ENCODE measurements at regions not wholly inside any gene's neighbourhood (a gene's known extent, or its start where the extent isn't known, plus 50 kb on each side); places are given as distances from the start of the nearest gene placed in this dataset.
"Not testable (repeated sequence)": the region's sequence is repeated elsewhere in the genome, so short reads cannot be mapped to it uniquely, and the experiment has no call there.

DNA sequence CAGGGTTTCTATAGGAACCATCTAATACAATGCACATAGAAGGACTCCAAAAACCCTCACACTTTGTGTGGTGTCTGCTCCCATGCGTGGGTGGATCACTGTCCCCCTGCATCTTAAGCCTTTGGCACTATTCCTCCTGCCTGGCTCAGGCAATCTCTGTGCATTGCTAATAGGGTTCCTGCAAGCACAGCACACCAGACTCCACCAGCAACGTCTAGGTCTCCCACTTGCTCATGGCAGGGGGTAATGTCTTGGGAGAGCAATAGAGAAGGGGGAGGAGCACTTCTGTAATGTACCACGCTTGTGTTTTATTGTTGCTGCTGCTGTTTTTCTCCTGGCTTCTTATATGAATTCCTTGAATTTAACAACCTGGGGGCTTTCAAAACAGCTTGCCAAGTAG is 182.6 kb upstream of the GLRA1 start:
- no peak for DNase-seq (ENCODE audit: low spot score)

DNA sequence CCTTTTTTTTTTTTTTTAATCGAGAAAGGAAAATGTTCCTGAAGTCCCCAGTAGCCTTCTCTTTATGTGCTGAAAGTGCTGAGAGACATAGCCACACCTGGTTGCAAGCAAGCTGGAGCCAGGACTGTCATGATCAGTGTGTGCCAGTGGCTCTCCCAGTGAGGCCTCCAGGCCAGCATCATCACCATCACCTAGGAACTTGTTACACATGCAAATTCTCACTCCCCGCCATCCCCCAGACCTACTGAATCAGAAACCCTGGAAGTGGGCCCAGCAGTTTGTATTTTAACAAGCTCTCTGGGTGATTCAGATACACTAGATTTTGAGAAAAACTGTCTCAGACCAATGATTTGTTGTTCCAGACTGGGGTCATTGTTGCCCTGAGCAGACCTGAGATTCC is 181.9 kb upstream of the GLRA1 start:
- DNase-seq (ENCODE audit: low spot score), result no peak

DNA sequence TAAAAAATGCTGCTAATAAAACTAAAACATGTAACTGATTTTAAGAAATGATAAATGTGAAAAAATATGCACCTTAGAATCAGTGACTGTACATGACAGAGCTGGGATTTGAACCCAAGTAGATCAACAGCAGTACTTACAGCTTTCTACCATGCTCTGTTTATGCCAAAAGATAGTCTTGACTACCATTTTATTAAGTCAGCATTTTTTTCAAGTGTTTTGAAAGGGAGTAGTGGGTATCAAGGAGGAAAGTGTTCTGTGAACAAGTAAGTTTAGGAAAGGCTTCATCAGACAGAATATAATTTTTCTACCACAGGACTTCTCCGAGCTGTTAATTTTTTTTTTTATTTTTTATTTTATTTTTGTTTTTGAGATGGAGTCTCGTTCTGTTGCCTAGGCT is 180.4 kb upstream of the GLRA1 start:
- no peak for DNase-seq (ENCODE audit: low spot score)

DNA sequence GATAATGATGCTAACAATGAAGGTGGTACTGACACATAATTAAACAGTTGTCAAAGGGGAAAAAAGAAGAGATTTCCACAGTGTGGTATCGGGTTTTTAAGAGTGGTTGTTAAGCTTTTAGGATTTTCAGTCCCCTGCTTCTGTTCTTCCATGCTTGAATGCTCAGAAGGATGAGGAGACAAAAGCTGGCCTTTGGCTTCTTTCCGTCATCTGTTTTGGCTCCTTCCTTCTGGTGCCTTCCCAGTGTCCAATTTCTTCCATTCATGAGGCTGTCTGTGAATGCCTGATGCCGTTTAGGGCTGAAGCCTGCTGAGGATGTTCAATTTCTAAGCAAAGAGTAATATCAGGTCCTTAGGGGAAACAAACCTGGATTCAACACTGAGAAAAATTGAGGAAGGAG is 179.6 kb upstream of the GLRA1 start:
- no peak for DNase-seq (ENCODE audit: low spot score)

DNA sequence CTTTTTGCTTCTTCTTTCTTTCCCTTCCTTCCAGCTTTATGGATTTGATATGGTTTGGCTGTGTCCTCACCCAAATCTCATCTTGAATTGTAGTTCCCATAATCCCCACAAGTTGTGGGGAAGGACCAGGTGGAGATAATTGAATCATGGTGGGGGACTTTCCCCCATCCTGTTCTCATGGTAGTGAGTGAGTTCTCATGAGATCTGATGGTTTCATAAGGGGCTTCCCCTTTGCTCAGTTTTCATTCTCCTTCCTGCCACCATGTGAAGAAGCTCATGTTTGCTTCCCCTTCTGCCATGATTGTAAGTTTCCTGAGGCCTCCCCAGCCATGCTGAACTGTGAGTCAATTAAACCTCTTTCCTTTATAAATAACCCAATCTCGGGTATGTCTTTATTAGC is 178.3 kb upstream of the GLRA1 start:
- not testable (repeated sequence) for DNase-seq (ENCODE audit: low spot score)

DNA sequence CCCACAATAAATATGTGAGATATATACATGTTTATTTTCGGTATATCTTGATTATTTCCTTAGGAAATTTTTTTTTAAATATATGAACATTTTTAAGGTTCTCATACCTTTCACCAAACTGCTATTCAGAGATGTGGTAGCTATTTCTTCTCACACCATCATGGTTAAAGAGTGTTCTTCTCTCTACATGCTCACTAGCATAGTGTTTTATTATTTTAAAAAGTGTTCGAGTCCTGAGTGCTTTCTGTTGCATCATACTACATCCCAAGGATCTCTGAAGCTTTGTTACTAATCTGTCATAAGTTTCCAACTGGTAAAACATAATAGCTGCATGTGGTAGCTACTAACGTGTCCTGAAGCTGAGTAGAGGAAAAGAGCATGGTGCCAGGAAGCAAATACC is 177.4 kb upstream of the GLRA1 start:
- DNase-seq (ENCODE audit: low spot score), result no peak

DNA sequence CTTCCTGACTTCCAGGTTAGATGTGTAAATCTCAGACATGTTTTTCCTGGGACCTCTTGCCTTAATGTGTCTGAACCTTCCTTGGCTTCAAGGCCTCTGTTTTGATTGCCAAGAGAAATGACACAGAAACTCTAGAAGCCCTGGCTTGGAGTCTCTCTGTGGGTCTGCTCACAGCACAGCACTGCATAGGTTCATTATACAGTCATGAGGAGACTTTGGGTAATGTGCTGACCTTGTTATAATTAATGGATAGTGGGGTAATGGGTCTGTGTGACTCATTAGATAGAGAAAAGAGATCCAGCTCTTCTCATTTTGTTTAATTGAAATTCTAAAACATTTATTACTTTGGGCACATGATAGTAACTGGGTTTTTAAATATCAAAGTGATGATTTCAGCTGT is 175.8 kb upstream of the GLRA1 start:
- DNase-seq (ENCODE audit: low spot score), result no peak

DNA sequence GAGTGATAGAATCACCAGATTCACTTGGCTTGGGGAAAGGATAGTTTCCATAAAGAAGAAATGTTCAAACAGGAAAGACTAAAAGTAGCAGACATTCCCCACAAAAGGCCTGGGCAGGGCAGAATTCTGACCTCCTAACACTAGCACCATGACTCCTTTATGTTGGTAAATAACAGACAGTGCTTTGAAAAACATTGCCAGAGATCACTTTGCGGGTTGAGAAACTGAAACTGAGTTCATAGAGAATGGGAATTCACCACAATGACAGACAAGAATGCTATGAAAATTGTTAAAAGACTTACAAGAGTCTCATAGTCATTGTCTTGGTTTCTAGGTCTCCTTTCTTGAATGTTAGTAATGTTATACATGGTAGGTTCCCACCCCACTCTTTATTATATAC is 172.5 kb upstream of the GLRA1 start:
- DNase-seq (ENCODE audit: low spot score), result no peak

DNA sequence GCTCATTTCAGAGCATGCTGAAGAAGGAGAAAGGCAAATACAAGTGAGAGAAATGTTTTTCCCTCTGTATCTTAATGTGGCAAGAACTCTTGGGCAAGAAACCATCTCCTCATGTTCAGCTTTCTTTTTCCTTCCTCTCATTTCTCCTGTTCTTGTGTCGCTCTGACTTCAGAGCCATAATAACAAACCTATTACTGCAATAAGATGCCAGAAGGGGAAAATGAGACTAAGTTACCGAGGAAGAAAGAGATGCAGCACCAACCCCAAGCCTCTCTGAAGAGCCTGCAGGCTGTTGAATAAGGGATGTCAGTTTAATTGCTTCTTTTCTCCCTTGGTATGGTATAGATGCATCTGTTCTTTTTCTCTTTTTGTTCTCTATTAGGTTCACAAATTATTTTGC is 170.1 kb upstream of the GLRA1 start:
- no peak for DNase-seq (ENCODE audit: low spot score)

DNA sequence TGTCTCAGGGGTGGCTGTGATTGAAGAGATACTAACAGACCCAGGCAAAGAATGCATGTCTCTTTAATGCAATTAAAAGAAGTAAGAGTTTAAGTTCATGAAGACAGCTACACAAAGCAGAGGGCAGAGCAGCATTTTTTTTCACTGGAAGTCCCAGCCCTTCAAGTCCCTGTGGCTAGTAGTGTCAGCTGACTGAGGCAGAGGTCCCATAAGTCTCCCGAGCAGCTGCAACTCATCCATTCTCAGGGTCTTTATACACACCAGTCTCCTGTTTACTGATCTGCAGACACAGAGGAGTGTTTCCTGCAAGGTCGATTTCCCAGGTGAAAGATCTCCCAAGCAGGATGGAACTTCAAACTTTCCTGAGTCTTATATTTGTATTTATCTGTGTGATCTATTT is 169.4 kb upstream of the GLRA1 start:
- no peak for DNase-seq (ENCODE audit: low spot score)

DNA sequence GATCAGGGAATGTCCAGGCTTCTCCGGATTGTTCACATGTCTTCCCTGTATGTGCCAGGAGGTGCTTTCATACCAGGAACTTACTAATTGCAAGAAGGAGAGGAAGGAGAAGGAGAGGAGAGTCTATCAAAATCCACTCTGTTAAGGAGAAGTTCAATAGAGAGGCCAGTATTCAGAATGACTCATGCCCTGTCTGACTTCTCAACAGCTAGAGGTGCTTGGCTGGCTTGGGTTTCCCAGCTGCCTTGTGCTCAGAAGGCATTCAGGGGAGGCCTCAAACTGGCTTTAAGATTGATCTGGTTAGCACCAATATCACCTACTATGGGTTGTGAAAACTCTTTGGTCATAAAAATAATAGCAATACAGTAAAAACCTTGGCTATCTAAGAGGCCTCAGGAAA is 167.9 kb upstream of the GLRA1 start:
- no peak for DNase-seq (ENCODE audit: low spot score)

DNA sequence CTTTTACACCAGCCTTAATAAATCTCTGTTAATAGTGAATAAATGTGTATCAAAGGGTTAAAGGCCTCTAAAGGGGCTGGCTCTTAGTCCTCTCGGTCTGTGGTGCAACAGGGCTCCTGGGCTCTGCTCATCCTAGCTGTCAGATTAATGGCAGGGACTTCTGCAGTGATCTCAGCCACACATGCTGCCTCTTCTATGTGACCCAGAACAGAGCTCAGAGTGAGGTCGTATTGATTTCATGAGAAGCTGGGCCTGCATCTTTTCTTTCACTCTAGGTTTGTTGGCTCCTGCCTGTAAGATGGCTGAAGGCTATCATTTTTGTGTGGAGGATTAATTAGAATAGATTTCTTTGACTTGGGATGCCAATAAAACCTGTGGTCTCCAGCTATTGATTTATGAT is 165.0 kb upstream of the GLRA1 start:
- DNase-seq (ENCODE audit: low spot score), result no peak

DNA sequence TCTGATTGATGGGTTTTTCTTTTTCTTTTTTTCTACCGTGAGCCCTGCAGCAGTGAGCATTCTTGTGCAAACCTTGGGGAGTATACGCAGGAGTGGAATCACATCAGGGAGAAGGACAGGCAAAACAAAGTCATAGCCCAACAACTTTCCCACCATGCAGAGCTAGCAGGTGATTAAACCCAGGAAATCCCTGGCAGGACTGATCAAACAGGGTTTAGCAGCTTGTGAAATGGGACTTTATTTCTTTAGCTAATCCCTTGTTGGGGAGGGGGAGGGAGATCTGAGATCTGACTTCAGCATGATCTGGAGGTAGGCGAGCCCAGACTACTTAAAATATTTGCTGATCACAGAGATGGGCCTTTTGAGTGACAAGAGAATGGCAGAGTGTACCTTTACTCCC is 162.0 kb upstream of the GLRA1 start:
- DNase-seq (ENCODE audit: low spot score), result no peak

DNA sequence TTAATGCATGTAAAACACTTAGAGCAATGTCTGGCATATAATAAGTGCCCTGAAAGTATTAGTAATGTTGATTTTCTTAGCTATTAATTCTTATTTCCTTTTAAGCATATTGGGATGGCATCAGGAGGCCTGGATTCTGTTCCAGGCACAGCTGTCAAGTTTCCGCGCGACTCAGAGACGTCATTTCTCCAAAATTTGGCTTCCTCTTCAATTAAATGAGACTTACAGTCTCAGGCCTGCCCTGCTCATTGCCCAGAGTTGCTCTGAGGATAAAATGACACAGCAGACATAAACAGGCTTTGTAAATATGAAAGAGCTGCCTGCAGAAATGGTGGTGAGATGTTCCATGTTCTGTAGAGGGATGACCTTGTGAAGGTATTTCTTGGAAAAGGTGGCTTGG is 159.8 kb upstream of the GLRA1 start:
- DNase-seq (ENCODE audit: low spot score), result no peak

DNA sequence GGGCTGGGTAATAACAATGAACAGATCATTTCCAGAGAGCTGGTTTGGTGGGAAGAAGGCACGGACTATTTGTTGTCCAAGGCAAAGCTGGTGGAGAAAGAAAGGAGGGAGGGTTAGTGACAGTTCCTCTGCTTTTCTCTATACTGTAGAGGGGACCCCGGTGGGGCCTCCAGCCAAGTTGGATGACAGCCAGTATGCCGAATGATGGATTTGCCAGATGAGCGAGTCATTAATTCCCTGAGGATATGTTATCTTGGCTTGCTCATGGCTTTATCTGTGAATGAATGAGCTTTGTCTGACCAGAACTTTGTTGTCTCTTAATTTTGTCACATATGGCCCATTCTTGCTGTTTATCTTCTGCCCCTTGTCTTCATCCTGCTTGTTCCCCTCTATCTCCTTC is 158.6 kb upstream of the GLRA1 start:
- DNase-seq (ENCODE audit: low spot score), result no peak

DNA sequence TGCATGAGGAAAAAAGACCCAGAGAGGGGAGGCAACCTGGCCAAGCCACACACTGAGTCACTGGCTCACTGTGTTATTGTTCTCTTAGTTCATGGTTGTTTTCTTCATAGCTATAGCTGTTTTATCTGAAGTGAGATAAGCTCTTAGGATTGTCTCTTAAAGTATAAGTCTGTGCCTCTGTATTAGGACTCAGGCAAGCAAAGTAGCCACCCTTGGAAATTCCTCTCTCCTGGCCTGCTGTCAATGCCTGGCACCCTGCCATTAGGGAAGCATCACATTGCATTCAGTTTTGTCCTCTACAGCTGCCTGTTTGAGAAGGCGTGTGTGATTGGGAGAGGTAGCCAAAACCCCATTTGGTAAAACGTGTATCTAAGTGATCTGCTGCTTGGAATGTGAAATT is 147.4 kb upstream of the GLRA1 start:
- DNase-seq (ENCODE audit: low spot score), result no peak

DNA sequence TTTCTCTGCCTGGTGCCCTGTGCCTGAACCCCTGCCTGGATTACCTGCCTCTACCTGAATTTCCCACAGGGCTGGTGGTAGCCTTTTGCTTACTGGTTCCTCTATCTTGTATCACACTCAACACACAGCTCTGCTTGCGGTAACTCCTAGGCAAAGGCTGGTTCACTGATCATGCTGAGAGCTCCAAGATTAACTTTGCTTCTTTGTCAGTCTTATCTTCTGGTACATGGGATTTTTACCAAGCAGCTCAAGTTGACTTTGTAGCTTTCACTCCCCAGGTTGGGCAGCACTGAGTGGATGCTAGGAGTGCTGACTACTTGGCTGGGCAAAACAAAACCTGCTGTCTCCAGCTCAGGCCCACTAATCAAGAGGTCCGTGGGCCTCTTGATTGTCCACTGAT is 145.9 kb upstream of the GLRA1 start:
- DNase-seq (ENCODE audit: low spot score), result no peak

DNA sequence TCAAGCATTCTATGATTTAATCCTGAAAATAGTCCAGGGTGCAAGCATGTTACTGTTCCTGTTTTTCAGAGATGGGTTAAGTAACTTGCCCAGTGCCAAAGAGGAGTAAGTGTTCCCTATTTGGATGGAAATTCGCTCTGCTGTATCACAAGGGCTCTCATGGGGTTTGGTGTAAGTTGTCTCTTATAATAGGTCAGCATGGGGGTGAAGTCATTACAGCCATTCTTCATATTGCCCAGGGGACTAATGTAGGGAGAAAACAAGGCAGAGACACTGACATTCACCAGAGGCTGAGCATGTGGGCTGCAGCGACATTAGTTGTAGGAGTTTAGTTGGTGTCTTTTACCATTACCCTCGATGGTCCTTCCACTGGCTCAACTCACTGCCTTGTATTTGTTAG is 142.1 kb upstream of the GLRA1 start:
- DNase-seq (ENCODE audit: low spot score), result no peak

DNA sequence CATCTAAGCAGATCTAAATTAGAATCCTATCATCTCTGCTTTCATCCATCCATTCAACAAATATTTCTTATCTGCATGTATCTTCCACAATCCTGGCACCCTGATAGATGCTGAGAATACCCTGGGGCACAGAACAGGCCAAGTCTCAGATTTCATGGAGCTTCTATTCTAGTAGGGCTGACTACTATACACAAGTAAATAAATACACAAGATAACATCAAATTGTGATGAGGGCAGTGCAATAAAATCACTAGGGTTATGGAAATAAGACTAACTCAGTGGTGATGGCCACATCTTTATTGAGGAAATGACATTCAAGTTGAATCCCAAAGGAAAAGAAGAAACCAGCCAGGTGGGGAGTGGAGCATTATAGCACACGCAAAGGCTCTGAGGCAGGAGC is 138.4 kb upstream of the GLRA1 start:
- DNase-seq (ENCODE audit: low spot score), result no peak

DNA sequence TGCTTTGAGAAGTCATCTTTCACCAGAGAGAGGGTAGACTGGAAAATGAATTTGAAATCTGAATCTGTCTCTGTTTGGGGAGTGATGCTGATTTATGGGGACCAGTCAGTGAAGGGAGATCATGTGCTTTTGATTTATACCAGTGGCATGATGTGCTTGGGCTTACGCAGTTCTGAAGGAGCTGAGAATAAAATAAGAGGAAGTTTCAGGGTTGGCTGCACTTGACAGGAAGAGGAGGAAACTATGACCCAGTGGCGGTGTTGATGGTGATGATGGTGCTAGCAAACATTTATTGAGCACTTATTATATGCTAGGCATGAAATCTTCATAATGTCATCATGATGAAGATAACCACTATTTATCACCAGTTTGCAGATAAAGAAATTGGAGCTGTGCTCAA is 136.4 kb upstream of the GLRA1 start:
- DNase-seq (ENCODE audit: low spot score), result no peak

DNA sequence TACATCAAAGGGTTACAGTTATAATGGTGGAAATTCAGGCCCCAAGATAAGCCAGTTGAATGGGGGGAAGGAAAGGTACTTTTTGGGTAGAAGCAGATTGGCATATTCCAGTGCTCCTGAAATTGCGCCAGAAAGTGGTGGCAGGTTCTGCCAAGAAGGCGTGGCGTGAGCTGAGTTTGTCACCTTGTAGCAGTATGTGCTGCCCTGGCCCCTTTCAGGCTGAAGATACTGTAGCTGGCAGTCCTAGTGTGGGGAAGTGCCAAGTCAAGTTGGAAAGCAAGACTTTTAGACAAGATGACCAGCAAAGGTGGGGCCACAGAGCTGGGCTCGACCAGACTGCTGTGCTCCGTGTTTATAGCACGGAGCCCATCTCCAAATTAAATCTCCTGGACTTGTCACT is 133.6 kb upstream of the GLRA1 start:
- no peak for DNase-seq (ENCODE audit: low spot score)

DNA sequence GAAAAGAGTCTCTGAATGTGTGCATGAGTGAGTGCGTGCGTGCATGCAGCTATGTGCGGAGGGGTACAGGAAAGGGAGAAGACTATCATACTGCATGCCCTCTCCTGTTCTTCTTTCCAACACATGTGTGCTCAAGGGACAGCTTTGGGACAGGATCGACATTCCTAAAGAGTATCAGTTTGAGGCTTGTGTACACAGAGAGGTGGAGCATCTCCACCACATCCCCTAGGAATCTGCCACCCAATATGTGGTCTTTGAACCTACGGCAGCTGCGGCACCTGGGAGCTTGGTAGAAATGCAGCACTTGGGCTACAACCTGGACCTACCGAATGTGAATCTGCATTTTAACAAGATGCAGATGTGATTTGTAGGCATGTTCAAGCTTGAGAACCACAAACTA is 132.3 kb upstream of the GLRA1 start:
- DNase-seq (ENCODE audit: low spot score), result no peak

DNA sequence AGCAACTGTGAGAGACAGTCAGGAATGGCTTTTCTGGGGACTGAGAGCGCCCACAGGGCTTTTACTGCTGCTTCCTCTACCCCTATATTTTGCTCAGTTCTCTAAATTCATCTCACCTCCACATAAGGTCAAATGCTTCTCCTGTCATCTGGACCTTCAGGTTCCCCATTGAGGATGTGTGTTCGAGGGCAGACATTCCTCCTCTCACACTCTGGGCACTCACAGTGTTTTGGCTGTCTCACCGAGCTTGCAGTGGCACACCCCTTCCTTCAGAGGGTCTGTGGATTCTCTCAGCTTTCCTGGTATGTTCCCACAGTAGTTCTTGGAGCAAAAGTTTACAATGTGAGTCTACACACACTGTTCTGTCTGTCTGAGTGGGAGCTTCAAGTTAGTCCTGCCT is 127.8 kb upstream of the GLRA1 start:
- no peak for DNase-seq (ENCODE audit: low spot score)

DNA sequence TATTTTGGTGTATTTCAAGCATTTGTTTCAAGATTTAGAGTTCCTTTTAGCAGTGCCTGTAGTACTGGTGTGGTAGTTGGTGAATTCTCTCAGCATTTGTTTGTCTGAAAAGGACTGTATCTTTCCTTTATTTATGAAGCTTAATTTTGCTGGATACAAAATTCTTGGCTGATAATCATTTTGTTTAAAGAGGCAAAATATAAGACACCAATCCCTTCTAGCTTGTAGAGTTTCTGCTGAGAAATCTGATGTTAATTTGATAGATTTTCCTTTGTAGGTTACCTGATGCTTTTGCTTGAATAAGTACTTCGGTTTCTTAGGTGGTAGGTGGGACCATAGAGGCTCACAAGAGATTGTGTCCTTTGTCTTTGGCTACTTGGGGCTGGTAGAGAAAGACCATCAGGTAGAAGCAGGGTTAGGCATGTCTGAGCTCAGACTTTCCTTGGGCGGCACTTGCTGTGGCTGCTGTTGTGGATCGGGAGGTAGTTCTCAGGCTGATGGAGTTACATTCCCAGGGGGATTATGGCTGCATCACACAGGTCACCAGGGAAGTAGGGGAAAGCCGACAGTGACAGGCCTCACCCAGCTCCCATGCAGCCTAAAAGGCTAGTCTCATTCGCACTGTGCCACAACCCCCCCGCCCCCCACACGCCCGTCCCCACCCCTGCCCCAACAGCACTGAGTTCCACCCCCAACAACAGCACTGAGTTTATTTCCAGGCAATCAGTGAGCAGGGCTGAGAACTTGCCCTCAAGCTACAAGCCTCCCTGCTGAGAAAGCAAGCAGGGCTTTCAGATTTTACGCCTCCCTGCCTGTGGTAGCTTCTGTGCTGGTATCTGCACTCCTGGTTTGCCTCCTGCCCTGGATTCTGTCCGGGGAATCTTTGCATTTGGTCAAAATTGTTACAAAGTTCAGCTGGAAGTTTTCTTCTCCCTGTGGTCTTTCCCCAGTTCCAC is 127.1 kb upstream of the GLRA1 start:
- no peak for DNase-seq (ENCODE audit: low spot score)

All from AG08395 (cell line).